Hepatic stellate cell (primary cell): ENCODE measurements at regions not wholly inside any gene's neighbourhood (a gene's known extent, or its start where the extent isn't known, plus 50 kb on each side); places are given as distances from the start of the nearest gene placed in this dataset.
A peak's percentile ranks its signal among the peaks of the same experiment; 100 is the strongest.

Source experiments
- DNase-seq: peaks from one replicate; pipeline ENCODE4 v3.0.0; 2011; ENCODE audit warnings: low spot score

DNA sequence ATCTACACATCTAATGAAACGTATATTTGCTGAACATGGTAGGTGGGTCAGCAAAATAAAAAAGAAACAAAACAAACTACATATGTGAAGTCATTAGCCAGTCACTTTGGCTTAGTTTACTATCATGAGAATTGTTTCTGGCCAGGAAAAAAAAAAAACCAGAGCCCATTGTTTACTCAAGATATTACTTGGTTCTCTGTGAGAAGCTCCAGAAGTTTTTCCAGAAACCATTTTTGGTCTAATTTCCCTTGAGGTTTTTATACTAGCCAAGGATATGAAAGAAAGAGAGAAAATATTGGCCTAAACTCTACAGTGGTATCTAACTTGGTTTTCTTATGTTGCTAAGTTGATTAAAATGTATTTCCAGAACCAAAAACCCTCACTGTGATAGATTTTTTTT is 259.1 kb downstream of the PDHA2 start:
- no peak for DNase-seq

DNA sequence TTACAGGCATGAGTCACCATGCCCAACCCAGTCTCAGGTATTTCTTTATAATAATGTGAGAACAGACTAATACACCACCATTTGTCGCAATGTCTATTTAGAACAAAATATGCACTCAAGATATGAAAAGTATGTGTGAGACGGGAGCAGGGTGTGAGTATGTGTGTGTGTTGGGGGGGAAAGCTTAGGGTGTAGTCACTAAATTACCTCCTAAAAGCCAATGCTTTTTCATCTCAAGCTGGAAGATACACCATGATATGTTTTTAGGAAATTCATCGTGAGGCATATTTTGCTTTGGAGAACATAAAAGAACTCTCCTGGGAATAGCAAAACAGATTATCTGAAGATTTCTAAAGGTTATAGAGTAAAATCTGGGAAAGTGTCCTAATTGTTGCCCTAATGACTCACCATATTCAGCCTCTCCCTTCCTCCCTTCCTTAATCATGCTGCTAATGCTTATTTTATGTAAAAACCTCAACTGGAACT is 262.7 kb downstream of the PDHA2 start:
- no peak for DNase-seq

DNA sequence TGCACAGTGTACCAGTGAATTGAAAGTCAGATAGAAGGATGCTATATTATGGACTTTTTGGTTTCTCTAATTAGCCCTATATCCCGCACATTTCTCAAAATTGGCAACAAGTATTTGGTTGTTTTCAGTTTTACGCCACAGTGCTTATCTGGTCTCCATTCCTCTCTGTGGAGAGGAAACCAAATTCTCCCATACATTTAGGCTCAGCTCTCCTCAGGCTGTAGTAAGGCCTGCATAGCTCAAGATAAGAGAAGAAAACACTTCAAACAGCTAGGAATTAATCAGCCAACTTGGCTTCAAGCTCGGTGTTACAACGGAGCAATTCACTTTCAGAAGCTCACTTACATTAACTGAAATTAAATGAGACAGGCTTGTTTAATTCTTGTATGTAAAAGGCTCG is 263.2 kb downstream of the PDHA2 start:
- DNase-seq: no peak

DNA sequence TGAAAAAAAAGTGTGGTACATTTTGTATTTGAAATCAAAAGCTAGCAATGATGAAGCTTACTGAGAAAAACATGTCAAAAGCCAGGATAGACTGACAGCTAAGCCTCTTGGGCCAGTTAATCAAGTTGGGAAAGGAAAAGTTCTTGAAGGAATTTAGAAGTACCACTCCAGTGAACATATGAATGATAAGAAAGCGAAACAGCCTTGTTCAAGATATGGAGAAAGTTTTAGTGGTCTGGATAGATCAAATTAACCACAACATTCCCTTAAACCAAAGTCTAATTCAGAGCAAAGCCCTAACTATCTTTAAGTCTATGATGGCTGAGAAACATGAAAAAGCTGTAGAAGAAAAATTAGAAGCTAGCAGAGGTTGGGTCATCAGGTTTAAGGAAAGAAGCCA is 268.3 kb downstream of the PDHA2 start:
- DNase-seq: no peak

DNA sequence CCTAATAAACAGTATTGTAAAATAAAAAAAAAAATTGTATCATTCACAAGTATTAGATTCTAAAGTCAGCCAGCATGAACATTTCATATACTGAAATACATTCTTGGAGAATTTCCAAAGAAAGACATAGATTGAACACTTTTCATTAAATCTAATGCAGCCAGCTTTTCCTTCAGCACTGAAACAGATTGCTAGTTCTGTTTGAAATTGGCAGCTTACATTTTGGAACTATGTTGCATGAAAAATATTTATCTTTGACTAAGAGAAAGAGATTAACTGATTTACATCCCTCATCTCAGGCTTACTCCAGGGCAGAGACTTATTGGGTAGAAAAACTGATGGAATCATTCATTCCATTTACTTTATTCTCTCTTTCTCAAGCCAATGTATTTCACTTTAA is 272.7 kb downstream of the PDHA2 start:
- DNase-seq: no peak

- no peak for DNase-seq
Measured at GRCh38 chr4:96120206-96120605, 280.3 kb downstream of the PDHA2 start.

- no peak for DNase-seq
Measured at GRCh38 chr4:96126227-96126626, 286.3 kb downstream of the PDHA2 start.

DNA sequence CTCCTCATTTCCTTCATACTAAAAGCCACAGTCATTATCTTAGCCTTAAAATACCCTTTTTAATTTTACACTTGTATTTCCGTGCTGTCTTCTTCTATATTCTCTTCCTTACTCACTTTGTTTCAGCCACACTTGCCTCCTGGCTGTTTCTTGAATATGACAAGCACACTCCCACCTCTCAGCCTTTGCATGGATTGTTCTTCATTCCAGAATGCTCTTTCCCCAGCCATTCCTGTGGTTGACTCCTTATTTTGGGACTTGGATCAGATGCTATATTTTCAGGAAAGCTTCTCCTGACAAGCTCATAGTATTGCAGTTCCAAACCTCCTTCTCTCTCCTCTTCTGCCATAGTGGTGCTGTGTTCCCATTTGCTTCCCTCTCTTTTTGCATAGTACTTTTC is 291.3 kb downstream of the PDHA2 start:
- DNase-seq: no peak

DNA sequence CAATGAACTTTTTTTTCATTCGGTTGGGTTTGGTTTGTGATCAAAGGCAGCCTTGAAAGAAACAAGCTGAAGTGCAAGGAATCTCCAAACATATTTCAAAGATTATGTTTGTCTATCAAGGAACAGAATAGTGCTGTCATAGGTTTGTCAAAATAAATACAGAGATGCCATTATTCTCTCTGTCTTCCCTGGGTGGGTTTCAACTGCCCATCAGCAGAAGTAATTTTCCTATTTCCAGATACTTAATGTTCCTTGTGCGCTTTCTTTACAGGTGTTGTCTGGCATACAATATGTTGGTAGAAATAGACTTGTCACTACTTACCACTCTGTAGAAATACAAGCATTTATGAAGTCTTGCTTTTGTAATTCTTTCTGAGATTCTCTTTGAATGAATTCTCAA is 294.9 kb downstream of the PDHA2 start:
- DNase-seq: no peak

GRCh38 chr4:96136056-96136455 is 296.2 kb downstream of the PDHA2 start:
- no peak for DNase-seq

DNA sequence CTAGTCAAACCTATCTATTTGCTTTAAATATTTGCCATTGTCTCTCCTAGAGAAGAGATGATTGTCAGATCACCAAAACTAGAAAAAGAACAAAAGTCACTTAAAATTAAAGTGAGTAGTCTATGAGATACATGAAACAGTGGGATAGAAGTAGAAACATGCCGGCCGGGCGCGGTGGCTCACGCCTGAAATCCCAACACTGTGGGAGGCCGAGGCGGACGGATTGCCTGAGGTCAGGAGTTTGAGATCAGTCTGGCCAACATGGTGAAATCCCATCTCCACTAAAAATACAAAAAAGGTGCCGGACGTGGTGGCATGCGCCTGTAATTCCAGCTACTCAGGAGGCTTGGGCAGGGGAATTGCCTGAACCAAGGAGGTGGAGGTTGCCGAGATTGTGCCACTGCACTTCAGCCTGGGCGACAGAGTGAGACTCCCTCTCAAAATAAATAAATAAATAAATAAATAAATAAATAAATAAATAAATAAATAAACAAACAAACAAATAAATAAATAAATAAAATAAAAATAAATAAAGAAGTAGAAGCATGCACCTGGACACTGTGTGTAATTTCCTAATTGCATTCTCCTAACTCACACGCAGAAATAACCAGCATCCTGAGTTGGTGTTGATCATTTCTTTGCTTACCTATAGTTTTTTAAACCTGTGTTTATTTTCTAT is 299.5 kb downstream of the PDHA2 start:
- DNase-seq: no peak

- no peak for DNase-seq
Measured at GRCh38 chr4:96145601-96146000, 305.7 kb downstream of the PDHA2 start.

DNA sequence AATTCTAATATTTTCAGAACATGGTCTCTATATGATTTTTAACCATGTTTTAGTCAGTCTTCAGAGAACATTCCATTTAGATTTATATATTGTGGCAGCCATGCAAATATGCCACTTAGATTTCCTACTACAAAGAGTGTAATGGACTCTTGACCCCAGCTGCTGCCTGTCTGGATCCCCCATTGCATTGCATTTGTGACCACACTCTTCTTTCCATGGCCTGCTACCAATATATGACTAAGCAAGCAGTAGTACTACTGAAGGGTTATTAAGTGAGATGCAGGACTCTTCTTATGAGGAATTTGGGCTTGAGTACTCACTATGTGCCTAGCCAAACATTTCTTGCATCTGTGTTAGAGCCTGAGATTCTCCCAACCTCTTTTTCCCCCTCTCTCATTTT is 306.8 kb downstream of the PDHA2 start:
- no peak for DNase-seq

- DNase-seq: no peak
Measured at GRCh38 chr4:96149894-96150293, 310.0 kb downstream of the PDHA2 start.

- DNase-seq: no peak
Measured at GRCh38 chr4:96150466-96150865, 310.6 kb downstream of the PDHA2 start.

DNA sequence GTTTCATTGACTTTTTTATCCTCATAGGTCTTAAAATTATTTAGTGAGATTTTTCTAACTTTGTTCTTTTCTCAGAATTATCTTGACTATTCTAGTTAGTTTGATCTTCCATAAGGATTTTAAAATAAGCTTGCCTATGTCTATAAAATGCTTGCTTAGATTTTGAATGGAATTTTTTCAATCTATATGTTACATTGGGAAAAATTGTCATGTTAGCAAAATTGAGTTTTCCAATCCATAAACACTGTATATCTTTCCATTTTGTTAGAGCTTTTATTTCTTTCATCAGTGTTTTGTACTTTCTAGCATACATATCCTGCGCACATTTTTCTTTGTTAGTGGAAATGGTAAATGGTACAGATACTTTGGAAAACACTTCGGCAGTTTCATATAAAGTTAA is 312.9 kb downstream of the PDHA2 start:
- DNase-seq: no peak

GRCh38 chr4:96154676-96155075 is 314.8 kb downstream of the PDHA2 start:
- no peak for DNase-seq

GRCh38 chr4:96162636-96163035 is 322.7 kb downstream of the PDHA2 start:
- no peak for DNase-seq

GRCh38 chr4:96164814-96165351 is 325.0 kb downstream of the PDHA2 start:
- peak; percentile 43 for DNase-seq

DNA sequence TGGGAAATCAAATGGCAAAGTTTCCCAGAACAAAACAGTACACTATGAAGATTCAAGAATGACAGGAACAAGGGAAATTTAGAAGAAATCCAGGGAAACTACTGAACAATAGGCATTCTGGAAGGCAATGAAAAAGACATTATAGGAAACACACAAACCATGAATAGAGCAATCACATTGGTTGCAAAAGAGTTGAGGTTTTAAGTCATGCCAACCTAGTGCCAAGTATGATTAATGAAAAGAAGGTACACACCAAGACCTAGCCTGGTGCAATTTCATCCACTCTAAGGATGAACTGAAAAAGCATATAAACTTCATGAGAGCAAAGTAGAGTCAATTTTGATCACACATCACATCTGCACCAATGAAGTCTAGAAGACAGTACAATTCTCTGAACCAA is 326.9 kb downstream of the PDHA2 start:
- no peak for DNase-seq

DNA sequence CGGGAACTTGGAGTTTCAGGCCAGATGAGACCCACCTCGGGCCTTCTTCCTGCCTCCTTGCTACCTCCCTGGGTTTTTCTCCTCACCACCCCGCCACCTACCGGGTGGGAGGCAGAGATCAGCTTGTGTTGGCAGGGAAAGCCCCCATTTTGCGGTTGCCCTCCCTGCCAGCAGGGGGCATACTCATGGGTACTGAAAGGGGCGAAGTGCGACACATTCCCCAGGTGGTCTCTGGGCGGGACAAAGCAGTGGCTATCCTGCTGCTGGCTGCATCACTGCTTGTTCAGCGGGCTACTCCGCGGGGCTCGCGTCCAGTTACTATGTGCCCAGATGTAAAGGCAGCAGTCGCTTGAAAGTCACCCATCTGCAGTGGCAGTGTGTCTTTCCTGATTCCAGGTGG is 330.3 kb downstream of the PDHA2 start:
- DNase-seq: no peak

DNA sequence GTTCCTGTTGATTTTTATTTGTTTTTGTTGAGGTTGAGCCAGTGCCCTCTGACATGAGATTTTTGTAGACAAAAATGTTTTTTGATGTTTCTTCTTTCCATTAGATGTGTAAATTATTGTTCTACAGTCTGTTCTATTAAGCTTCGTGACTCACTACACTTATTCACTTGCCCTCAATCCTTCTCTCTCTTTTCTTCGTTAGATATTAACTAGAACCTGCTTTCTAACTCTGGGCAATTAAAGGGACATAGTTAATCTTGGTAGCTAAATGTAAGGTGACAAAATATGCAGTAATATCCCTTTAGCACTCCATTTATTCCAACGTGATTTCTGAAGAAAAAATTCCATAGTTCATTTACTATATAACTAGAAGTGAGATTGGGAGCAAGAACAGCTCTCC is 333.9 kb downstream of the PDHA2 start:
- DNase-seq: no peak

GRCh38 chr4:96175871-96176270 is 336.0 kb downstream of the PDHA2 start:
- DNase-seq: no peak

- no peak for DNase-seq
Measured at GRCh38 chr4:96183611-96184010, 343.7 kb downstream of the PDHA2 start.
